HG03139 (cell line): ENCODE measurements at regions not wholly inside any gene's neighbourhood (a gene's known extent, or its start where the extent isn't known, plus 50 kb on each side); places are given as distances from the start of the nearest gene placed in this dataset.

Experiments
- ATAC-seq: cut with Tn5 transposase; IDR thresholded peaks from one replicate; pipeline ENCODE4 v1.9.1; 2021; ENCODE audit not compliant: unreplicated experiment

DNA sequence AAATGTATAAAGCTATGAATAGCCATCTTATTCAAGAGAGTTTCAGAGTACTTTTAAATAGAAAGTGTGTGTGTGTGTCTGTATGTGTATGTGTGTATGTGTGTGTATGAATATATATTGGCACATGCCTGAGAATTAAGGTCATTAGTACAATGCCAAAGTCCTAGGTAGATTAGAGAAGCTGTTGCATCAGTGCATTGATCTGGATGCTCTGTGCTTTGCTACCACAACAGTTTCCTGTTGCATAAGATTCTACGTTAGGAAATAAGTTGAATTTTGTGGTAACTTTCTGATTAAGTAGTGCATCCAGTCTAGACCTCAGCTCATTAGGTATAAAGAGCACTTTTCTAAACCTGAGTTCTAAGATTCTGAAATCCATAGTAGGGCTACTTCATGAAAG is 1102.8 kb upstream of the KLHL29 start:
- no peak for ATAC-seq

- no peak for ATAC-seq
Observed at GRCh38 chr2:22282916-22283315, 1102.1 kb upstream of the KLHL29 start.

- no peak for ATAC-seq
Observed at GRCh38 chr2:22283436-22283835, 1101.5 kb upstream of the KLHL29 start.

- no peak for ATAC-seq
Observed at GRCh38 chr2:22290302-22290701, 1094.7 kb upstream of the KLHL29 start.

DNA sequence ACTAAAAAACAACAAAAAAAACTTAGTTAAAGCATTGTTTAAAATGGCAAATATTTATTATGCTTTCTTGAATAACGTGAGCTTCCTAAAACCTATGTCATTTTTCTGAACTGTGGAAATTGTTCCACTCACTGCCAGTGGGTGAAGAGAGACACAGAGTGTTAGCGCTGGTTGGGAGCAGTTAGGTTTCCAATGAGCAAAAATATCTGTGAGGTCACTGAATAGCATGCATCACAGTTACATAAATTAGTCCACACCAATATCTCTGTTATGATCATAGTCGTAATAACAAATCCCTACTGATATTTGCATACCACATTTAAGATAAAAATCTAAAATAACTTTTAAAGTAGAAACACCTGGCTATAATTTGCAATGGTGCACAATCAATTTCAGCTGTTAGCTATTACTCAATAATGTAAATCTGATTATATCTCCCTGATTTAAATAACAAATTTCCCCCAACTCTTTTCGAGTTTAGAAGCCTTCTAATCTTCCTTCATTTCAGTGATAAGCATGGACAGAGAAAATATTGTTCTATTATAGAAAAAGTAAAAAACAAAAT is 1094.0 kb upstream of the KLHL29 start:
- ATAC-seq = no peak

GRCh38 chr2:22301228-22301627 is 1083.8 kb upstream of the KLHL29 start:
- no peak for ATAC-seq

DNA sequence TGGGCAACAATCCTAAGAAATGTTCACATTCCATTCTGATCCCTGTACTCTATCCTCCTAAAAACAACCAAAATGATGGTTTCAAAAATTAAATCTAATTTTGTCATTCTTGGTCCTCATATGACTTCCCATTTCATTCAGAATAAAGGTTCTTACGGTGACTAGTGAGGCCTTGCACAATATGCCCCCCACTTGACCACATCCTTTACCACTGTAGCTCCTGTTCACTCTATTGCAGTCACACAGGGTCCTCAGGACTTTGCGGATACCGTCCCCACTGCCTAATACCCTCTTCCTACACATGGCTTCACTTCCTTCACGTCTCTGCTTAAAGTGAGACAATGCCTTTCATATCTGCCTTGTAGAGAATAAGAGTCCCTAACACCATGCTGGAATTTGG is 1058.7 kb upstream of the KLHL29 start:
- ATAC-seq = no peak

- no peak for ATAC-seq
Observed at GRCh38 chr2:22329211-22330154, 1055.5 kb upstream of the KLHL29 start.

DNA sequence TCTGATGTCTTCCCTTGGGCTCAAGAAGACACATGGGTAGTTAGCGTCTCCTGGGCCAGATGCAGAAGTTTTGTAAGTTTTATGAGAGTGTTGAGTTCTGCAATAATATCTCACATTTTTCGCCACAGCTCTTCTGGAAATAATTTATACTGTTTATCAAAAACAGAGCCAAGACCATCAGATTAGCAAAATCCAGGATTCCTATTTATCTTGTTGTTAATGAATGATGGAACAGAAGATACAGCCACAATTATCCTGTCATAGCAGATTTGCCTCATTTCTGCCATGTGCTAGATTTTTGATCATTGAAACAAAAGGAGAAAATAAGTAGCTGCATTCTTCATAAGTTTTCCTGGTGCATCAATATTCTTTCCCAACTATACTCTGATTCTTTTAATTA is 1048.6 kb upstream of the KLHL29 start:
- no peak for ATAC-seq

GRCh38 chr2:22340716-22341115 is 1044.3 kb upstream of the KLHL29 start:
- no peak for ATAC-seq

DNA sequence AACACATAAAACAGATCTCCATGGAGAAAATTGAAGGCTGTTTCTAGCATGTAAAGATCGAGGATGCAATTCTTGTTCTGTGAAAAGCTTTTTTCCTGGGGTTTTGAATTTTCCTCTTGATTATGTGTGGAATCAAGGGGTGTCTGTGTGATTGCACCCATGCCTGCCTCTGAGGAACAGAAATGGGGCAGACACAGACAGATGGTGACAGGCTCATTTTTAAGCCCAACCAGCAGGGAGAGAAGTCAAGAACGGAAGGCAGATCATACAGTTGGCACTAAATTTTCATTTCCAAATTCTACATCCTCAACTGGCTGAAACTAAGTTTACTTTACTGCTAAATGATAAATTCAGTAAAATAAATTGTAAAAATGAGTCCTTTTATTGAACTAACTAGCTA is 1037.7 kb upstream of the KLHL29 start:
- no peak for ATAC-seq

GRCh38 chr2:22350621-22351020 is 1034.4 kb upstream of the KLHL29 start:
- ATAC-seq = no peak

DNA sequence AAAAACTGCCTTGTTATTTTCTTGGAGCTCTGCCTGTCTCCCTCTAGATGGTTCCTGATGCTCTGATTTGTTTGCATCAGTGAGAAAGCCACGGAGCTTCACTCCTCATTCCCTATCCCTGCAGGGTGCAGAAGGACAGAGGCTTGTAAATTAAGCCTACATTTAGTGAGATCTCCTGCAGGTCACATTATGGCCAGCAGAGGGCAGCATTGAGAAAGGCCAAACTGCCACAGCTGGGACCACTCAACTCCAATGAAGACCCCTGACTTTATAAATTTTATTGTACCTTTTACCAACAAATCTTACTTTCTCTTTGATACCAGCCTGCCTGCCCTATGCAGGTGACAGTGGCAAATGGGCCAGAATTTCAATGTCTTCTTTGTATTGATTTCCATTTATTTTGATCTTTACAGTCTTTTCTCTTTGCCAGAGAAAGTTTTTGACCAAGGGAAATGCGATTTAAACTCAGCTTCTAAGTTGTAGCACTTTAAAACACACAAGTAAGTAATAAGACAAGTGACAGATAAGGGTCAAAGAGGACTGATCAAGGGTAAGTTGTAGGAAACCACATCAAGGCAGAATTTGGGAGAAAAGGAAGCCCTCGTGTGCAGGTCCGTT is 1029.1 kb upstream of the KLHL29 start:
- ATAC-seq = no peak

DNA sequence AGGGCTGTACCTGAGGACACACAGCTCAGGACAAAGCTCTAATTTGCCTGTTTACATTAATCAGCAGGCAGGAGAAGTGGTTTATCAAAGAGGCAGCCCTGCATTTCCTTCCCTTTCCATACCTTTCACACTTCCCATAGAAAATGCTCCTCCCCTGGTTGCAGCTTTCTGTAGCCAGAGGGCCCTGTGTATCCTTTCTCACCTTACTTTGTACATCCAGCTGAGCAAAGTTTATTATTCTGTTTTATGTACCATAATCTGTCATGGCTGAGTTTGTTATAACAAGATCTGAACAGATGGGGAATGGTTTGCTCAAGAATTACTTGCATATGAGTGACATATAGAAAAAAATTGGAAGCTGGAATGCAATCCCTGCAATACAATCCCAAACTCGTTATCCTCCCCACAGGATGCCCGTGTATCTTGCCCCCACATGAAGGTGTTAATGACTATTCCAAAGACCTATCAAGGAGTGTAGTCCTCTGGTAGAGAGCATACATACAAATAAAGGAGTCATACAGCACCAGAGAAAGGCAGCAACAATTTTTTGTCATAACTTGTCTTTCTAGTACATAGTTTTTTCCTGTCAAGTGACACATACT is 1025.8 kb upstream of the KLHL29 start:
- no peak for ATAC-seq

- no peak for ATAC-seq
Observed at GRCh38 chr2:22360735-22361374, 1024.1 kb upstream of the KLHL29 start.

- no peak for ATAC-seq
Observed at GRCh38 chr2:22361571-22361970, 1023.4 kb upstream of the KLHL29 start.

DNA sequence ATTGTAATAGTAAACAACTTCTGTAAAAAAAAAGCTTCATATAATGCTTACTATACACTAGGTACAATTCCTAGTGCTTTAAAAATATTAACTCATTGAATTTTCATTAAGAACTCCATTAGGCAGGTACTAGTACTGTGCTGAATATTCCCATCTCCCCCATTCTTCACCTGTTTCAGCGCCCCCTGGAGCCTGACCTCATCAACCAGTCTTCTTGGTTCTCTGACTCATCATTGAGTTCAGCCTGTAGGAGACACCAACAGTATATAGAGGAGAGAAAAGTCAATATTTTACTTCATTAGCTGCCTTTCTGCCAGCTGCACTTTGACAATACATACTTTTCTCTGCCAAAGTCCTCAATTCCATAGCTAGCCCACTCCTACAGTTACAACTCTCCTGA is 1009.9 kb upstream of the KLHL29 start:
- no peak for ATAC-seq

- ATAC-seq = no peak
Observed at GRCh38 chr2:22377268-22377667, 1007.7 kb upstream of the KLHL29 start.

- ATAC-seq = no peak
Observed at GRCh38 chr2:22382479-22383169, 1002.4 kb upstream of the KLHL29 start.

DNA sequence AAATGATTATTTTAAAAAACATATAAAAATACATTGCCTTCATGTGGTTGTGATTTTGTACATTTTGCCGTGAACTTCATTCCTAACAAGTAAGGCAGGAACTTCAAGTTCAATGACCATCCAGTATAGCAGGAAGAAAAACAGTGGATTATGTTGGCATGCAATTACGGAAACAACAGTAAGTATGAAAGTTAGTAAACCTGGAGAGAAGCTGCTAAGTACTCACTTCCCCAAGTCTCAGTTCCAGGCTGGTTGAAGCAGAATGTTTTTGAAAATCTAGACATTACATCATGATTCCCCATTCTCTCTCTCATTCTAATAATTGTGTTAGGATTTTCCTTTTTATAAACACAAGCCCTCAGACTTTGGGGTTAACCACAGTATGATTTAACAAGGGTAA is 987.1 kb upstream of the KLHL29 start:
- no peak for ATAC-seq

DNA sequence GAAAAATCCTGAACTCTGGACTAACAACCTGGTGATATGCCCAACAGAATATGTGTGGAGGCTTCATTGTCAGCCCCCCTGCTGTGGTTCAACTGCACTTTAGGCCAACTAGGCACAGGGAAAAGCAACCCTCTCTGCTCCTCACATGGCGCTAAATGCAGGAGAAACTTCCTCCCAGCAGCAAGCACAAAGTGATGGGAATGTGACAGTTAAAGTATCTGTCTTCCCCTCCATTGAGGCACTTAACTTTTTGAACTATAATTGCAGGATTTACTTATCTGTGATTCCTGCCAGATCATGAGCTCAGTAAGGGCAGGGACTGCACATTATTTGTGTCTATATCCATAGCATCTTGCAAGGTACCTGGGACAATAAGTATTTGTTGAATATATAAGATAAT is 981.2 kb upstream of the KLHL29 start:
- no peak for ATAC-seq
